C4-2B (cell line): ENCODE measurements at regions not wholly inside any gene's neighbourhood (a gene's known extent, or its start where the extent isn't known, plus 50 kb on each side); places are given as distances from the start of the nearest gene placed in this dataset.

Source experiments
- CTCF ChIP-seq: fragments of 450-650 bp; conservative IDR thresholded peaks from 2 replicates; pipeline ENCODE4 v1.5.1; 2017; ENCODE audit warnings: mild to moderate bottlenecking
- ZFX ChIP-seq: fragments of 450-650 bp; IDR thresholded peaks from 2 replicates; pipeline ENCODE4 v1.6.1; 2017

GRCh38 chr4:173835903-173836302 lies 305.9 kb upstream of the HAND2 start:
- TF ChIP-seq CTCF (no peak), ZFX (no peak)
